Renal cortex interstitium (tissue), 11 donors: ENCODE measurements at regions not wholly inside any gene's neighbourhood (a gene's known extent, or its start where the extent isn't known, plus 50 kb on each side); places are given as distances from the start of the nearest gene placed in this dataset.

Experiments
- DNase-seq, 11 donors: peaks; one replicate each; pipeline ENCODE4 v3.0.0-alpha.2; 2013; ENCODE audit warnings: low read depth in 9 of 11, low spot score in 4 of 11; ENCODE audit errors: extremely low read depth in 1 of 11

DNA sequence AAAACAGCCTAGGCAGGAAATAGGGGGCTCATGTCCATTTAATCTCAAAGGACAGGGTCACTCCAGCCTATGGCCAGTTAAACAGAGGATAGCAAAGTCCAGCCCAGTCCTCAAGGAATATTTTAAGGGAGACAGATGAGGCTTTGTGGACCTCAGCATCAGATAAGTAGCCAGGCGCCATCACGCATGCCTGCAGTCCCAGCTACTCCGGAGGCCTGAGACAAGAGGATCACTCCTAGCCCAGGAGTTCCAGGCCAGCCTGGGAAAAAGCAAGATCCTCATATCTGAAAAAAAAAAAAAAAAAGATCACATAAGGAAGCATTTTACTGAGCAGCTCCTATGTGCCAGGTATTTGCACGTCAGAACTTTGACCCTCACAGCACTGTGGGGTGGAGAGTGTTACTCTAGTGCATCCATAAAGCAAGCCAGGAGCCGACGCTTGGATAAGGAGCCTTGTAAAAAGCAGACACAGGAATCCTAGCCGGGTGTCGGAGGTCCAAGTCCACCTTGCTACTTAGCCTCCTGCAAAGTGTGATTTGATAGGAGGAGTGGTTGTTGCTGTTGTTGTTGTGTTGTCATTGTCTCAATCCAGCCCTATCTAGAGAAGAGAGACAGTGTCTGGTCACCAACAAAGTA lies 61.8 kb upstream of the DOCK1 start:
- DNase-seq: no peak

DNA sequence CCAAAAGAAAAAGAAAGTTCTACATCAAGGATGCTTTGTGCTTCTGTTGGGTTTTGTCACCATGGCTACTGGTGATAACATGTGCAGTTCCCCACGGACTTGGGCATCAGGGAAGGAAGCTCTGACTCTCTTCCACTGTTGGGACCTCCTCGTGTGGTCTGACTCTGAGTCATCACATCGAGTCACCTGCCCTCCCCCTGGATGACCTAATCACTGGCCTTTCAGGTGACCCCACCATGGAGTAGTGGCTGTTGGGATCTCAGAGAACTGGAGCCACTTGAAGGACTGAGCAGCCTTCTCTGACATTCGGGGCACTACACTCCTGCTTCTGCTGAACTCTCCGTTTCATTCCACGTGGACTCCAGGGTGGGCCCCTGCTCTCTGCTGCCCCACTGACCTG lies 60.8 kb upstream of the DOCK1 start:
- no peak for DNase-seq

GRCh38 chr10:126846469-126846868 lies 58.8 kb upstream of the DOCK1 start:
- no peak for DNase-seq

DNA sequence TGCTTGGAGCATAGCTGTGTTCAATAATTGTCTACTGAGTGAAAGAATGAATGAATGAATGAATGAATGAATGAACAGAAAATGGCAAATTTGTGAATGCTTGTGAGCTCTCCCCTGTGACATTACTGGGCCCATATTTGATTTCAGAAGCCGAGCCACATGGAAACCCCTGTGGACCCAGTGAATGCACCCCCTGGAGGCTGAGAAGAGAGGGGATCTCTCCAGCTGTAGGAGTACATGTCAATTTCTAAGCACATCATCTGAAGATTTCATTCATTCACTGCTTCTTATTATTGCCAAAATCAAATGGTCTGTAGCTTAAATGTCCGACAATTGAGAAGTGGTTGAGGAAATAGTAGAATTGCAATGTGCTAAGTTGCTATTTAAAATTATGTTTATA lies 58.3 kb upstream of the DOCK1 start:
- no peak for DNase-seq

DNA sequence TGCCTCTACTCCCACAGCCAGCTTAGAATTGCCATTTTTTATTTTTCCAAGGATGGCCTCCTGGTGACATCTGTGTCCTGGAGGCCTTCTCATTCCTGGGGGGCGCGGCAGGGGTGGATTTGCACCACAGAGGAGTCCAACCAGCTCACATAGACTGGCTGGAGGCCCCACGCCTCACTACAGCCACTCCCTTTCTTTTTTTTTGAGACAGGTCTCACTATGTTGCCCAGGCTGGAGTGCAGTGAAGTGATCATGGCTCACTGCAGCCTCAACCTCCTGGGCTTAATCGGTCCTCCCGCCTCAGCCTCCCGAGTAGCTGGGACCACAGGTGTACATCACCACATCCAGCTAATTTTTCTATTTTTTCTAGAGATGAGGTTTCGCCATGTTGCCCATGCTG lies 57.6 kb upstream of the DOCK1 start:
- no peak for DNase-seq

DNA sequence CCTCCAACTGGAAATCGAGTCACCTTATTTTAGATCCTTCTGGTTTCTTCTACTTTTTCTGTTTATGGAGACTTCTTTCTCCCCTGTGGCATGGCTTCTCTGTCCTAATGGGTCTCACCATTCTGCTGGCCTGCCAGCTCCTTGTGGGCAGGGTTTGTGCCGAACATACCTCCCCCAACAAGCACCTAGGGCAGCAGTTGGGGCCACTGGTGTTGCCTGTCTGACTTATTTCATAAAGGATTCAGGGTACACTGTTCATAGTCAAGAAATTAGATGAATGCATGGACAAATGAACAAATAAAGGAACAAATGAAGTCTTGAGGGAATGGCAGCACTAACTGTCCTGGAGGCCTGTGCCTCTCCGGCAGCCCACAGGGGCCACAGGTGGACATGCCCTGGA lies 55.6 kb upstream of the DOCK1 start:
- DNase-seq: no peak

DNA sequence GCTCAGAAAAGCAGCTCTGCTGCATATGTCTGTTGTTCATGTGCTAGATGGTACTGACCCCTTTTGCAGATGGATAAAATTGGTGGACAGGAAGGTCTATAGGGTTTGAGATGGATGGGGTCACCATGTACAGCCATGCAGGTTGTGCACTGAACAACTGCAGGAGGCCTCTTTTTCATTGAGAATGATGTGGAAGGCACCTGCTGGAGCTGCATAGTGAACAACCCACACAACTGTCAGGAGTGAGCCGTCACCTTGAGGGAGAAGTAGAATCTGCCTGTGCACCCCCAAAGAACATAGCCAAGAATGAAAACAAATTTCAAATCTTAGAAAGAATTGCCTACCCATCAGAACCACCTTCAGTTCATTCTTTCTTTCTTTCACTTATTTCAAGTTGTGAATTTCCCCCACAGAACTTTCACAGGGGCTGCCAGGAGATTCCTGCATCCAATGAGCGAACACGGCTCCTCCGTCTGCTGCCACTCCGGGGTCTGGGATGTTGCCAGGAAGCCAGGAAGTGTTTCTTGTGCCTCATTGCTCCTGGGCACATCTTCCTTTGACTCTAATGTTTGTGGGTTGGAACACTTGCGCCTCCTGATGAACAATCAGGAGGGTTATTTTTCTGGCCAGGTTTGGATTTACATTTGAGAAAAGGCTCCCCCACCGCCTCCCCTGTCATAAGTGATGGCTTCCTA lies 53.7 kb upstream of the DOCK1 start:
- no peak for DNase-seq

GRCh38 chr10:126854726-126855495 lies 50.3 kb upstream of the DOCK1 start:
- DNase-seq: no peak
